Liver (tissue), 3 donors: ENCODE measurements at regions not wholly inside any gene's neighbourhood (a gene's known extent, or its start where the extent isn't known, plus 50 kb on each side); places are given as distances from the start of the nearest gene placed in this dataset.

Experiments used
- ATF3 ChIP-seq: IDR thresholded peaks from 2 replicates; pipeline ENCODE4 v1.6.1; 2016; ENCODE audit warnings: antibody characterized with exemption
- CTCF ChIP-seq: fragments of 150-350 bp; IDR thresholded peaks from 2 replicates; pipeline ENCODE4 v1.5.1; 2017; ENCODE audit warnings: improper control_type of control experiment, low read depth, low read length; ENCODE audit not compliant: missing input control
- HNF4A ChIP-seq, 2 donors: conservative IDR thresholded peaks; 2 replicates each; pipeline ENCODE4 v1.6.1; 2016; ENCODE audit warnings: antibody characterized with exemption in 2 of 2, mild to moderate bottlenecking in 2 of 2
- HNF4G ChIP-seq: IDR thresholded peaks from 2 replicates; pipeline ENCODE4 v1.6.1; 2016; ENCODE audit warnings: antibody characterized with exemption
- MAX ChIP-seq: IDR thresholded peaks from 2 replicates; pipeline ENCODE4 v1.6.1; 2016; ENCODE audit warnings: antibody characterized with exemption
- RAD21 ChIP-seq, 2 donors: IDR thresholded peaks; 2 replicates each; pipeline ENCODE4 v1.6.1; 2016; ENCODE audit warnings: antibody characterized with exemption in 2 of 2, mild to moderate bottlenecking in 2 of 2
- SP1 ChIP-seq: IDR thresholded peaks from 2 replicates; pipeline ENCODE4 v1.6.1; 2018; ENCODE audit warnings: antibody characterized with exemption, mild to moderate bottlenecking
- TAF1 ChIP-seq: conservative IDR thresholded peaks from 2 replicates; pipeline ENCODE4 v1.6.1; 2016; ENCODE audit warnings: antibody characterized with exemption, mild to moderate bottlenecking
- donor health status: healthy.
- donor health status: healthy.

- TF ChIP-seq ATF3 (no peak), CTCF (no peak), HNF4A (conservative IDR thresholded peaks at IDR 0.05) (no peak), RAD21 (IDR thresholded peaks at IDR 0.05) (no peak), SP1 (no peak), TAF1 (no peak), HNF4G (no peak), MAX (no peak)
Measured at GRCh38 chr20:20888266-20888656, 175.8 kb upstream of the RALGAPA2 start.
